PC-3 (cell line): ENCODE measurements at regions not wholly inside any gene's neighbourhood (a gene's known extent, or its start where the extent isn't known, plus 50 kb on each side); places are given as distances from the start of the nearest gene placed in this dataset.

Experiments used
- ATAC-seq: fragments of 200-7000 bp; cut with Tn5 transposase; 2 replicates; pipeline ENCODE4 v1.9.1; 2020; ENCODE audit warnings: mild to moderate bottlenecking, moderate library complexity
- BruUV-seq: library from RNA; stranded (reverse); fragments of 400-500 nt; replicated peaks from 2 replicates; lab custom pipeline; 2021; lab: Mats Ljungman, UMichigan
- CTCF ChIA-PET: fragments of 300-600 bp; sonication (Branson Sonifier 250); formaldehyde crosslinking; loops from one replicate; lab custom pipeline; 2022; ENCODE audit warnings: antibody characterized with exemption; lab: Charles Lee
- POLR2A ChIA-PET: fragments of 300-600 bp; sonication (Branson Sonifier 250); formaldehyde crosslinking; loops from one replicate; lab custom pipeline; 2022; ENCODE audit warnings: antibody characterized with exemption; ENCODE audit not compliant: unreplicated experiment; lab: Charles Lee
- DNase-seq: peaks from one replicate; pipeline ENCODE4 v3.0.0-alpha.2; 2015
- H2AFZ ChIP-seq: fragments of 300-600 bp; sonication (generic); 2 replicates; pipeline ENCODE4 v1.6.0; 2016; ENCODE audit warnings: antibody characterized with exemption, low read length
- H3F3A ChIP-seq: fragments of 300-600 bp; sonication (generic); one replicate; pipeline ENCODE4 v1.6.0; 2017; ENCODE audit warnings: antibody characterized with exemption, low read length, control low read depth, mild to moderate bottlenecking; ENCODE audit not compliant: unreplicated experiment
- H3K27ac ChIP-seq: fragments of 300-600 bp; sonication (generic); 2 replicates; pipeline ENCODE4 v1.5.1; 2016; ENCODE audit warnings: mild to moderate bottlenecking, low read length
- H3K27me3 ChIP-seq: fragments of 300-600 bp; sonication (generic); 2 replicates; pipeline ENCODE4 v1.6.1; 2016; ENCODE audit warnings: low read length, mixed read lengths
- H3K36me3 ChIP-seq: fragments of 300-600 bp; sonication (generic); 2 replicates; pipeline ENCODE4 v1.6.1; 2016; ENCODE audit warnings: low read depth, mixed run types, low read length, mixed read lengths
- H3K4me1 ChIP-seq: fragments of 300-600 bp; sonication (generic); 2 replicates; pipeline ENCODE4 v1.5.1; 2016; ENCODE audit warnings: low read length; ENCODE audit not compliant: insufficient read depth
- H3K4me2 ChIP-seq: fragments of 300-600 bp; sonication (generic); 2 replicates; pipeline ENCODE4 v1.6.0; 2016; ENCODE audit warnings: low read length
- H3K4me3 ChIP-seq: fragments of 300-600 bp; sonication (generic); 2 replicates; pipeline ENCODE4 v1.5.1; 2016; ENCODE audit warnings: mild to moderate bottlenecking, low read length, mixed read lengths
- H3K79me2 ChIP-seq: fragments of 300-600 bp; sonication (generic); 2 replicates; pipeline ENCODE4 v1.6.1; 2017; ENCODE audit warnings: low read length, mixed read lengths
- H3K9ac ChIP-seq: fragments of 300-600 bp; sonication (generic); 2 replicates; pipeline ENCODE4 v1.6.0; 2016; ENCODE audit warnings: mild to moderate bottlenecking, low read length
- H3K9me2 ChIP-seq: fragments of 300-600 bp; sonication (generic); replicated peaks from 2 replicates; pipeline ENCODE4 v1.6.1; 2016; ENCODE audit warnings: mixed run types, low read length, mixed read lengths
- H3K9me3 ChIP-seq: fragments of 300-600 bp; sonication (generic); 2 replicates; pipeline ENCODE4 v1.6.1; 2016; ENCODE audit warnings: low read length, mixed read lengths
- H4K20me1 ChIP-seq: fragments of 300-600 bp; sonication (generic); 2 replicates; pipeline ENCODE4 v1.6.1; 2016; ENCODE audit warnings: low read length, mixed read lengths
- EZH2 ChIP-seq: fragments of 300-600 bp; sonication (generic); IDR thresholded peaks from one replicate; pipeline ENCODE4 v1.6.1; 2017; ENCODE audit warnings: antibody characterized with exemption, mild to moderate bottlenecking, low read length; ENCODE audit not compliant: unreplicated experiment
- EZH2phosphoT487 ChIP-seq: fragments of 300-600 bp; sonication (generic); IDR thresholded peaks from 2 replicates; pipeline ENCODE4 v1.6.1; 2018; ENCODE audit warnings: mild to moderate bottlenecking, antibody characterized with exemption, low read length, borderline replicate concordance
- intact Hi-C: fragments of 100-400 bp; cut with micrococcal nuclease; formaldehyde crosslinking; loops from 2 replicates; pipeline ENCODE4 v1.9.0; 2023
- TF ChIP-seq, protein P1 (sequence below): fragments of 300-600 bp; sonication (generic); conservative IDR thresholded peaks from 2 replicates; pipeline ENCODE4 v1.5.1; 2017; ENCODE audit warnings: antibody characterized with exemption, low read depth, mild to moderate bottlenecking, low read length

DNA sequence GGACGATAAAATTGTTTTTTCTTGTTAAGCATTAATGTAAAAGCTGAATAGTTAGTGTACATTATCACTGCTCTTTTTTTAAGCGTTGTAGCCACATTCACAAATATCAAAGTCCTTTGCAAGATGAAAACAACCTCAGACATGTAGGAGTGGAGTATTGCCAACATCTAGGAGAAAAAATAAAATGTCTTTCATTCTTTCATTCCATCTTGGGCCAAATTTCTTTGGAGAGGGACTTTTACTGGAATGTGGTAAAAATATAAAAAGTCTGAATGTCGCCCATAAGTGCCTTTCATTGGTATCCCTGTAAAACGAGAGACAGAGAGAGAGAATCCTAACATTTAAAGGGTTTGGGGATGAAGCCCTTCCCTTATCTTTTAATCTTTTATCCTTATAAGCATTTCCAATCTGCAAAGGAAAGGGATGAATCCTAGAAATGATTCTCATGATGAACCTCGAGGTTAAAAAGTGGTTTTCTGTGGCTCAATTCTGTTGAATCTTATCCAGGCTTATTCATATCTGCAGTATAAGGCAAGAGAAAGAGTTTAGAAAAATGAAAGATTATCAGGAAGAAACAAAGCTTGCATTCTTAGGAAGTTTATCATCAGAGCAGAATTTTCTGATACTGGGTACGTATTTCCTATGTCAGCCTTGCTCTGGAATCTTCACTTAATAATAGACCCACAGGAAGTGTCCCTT, 1031.7 kb downstream of the MCTP2 start:
- Histone ChIP-seq H3K27me3 (no peaks in the 10 kb centered on the region), H3K79me2 (no peaks in the 10 kb centered on the region), H3K27ac (no peak overlapping the region), H3K9me3 (no peaks in the 10 kb centered on the region), H3K9ac (no peak overlapping the region), H3K36me3 (no peaks in the 10 kb centered on the region), H3F3A (no peaks in the 10 kb centered on the region), H3K9me2 (no peaks in the 10 kb centered on the region), H2AFZ (no peak overlapping the region), H4K20me1 (no peaks in the 10 kb centered on the region), H3K4me3 (no peak overlapping the region), H3K4me1 (peaks cover 18% of the 10 kb centered on the region), H3K4me2 (no peak overlapping the region)
- TF ChIP-seq, protein P1, sequence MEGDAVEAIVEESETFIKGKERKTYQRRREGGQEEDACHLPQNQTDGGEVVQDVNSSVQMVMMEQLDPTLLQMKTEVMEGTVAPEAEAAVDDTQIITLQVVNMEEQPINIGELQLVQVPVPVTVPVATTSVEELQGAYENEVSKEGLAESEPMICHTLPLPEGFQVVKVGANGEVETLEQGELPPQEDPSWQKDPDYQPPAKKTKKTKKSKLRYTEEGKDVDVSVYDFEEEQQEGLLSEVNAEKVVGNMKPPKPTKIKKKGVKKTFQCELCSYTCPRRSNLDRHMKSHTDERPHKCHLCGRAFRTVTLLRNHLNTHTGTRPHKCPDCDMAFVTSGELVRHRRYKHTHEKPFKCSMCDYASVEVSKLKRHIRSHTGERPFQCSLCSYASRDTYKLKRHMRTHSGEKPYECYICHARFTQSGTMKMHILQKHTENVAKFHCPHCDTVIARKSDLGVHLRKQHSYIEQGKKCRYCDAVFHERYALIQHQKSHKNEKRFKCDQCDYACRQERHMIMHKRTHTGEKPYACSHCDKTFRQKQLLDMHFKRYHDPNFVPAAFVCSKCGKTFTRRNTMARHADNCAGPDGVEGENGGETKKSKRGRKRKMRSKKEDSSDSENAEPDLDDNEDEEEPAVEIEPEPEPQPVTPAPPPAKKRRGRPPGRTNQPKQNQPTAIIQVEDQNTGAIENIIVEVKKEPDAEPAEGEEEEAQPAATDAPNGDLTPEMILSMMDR, result no peak
- TF ChIP-seq EZH2 (no peak), EZH2phosphoT487 (no peak)
- CTCF ChIA-PET, result no interaction called here
- ATAC-seq, result no peak
- intact Hi-C loops, result no loop called here
- POLR2A ChIA-PET, result no interaction called here
- BruUV-seq, result no TSS peak
- DNase-seq, result no peak

DNA sequence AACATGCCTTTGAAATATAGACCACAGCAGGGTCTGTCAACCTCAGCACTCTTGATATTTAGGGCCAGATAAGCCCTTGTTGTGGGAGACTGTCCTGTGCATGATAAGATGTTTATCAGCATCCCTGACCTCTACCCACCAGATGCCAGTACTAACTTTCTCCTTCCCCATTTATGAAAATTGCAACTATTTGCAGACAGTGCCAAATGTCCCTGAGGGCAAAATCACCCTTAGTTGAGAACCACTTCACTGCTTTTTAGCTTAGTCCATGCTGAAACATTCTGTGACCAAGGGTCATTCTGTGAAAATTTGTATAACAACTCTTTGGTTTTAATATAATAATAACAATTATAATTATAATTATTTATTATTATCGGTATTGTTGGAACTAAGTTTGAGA, 1032.4 kb downstream of the MCTP2 start:
- ChIA-PET POLR2A (no interaction called here), CTCF (interaction anchor here (0.6 kb wide), 1 partner anchor 1233 kb away, joined by 3 read pairs; no protein-coding TSS in a partner anchor)
- Histone ChIP-seq H2AFZ (no peak overlapping the region), H4K20me1 (no peaks in the 10 kb centered on the region), H3K9ac (no peak overlapping the region), H3F3A (no peaks in the 10 kb centered on the region), H3K27me3 (no peaks in the 10 kb centered on the region), H3K4me1 (peaks cover 18% of the 10 kb centered on the region), H3K9me2 (no peaks in the 10 kb centered on the region), H3K36me3 (no peaks in the 10 kb centered on the region), H3K4me3 (no peak overlapping the region), H3K9me3 (no peaks in the 10 kb centered on the region), H3K79me2 (no peaks in the 10 kb centered on the region), H3K4me2 (no peak overlapping the region), H3K27ac (no peak overlapping the region)
- BruUV-seq, result no TSS peak
- ATAC-seq (no peak), DNase-seq (no peak)
- no peak for TF ChIP-seq EZH2phosphoT487
- TF ChIP-seq EZH2, result no peak
- TF ChIP-seq, protein P1, result no peak
- intact Hi-C loops, result no loop called here

DNA sequence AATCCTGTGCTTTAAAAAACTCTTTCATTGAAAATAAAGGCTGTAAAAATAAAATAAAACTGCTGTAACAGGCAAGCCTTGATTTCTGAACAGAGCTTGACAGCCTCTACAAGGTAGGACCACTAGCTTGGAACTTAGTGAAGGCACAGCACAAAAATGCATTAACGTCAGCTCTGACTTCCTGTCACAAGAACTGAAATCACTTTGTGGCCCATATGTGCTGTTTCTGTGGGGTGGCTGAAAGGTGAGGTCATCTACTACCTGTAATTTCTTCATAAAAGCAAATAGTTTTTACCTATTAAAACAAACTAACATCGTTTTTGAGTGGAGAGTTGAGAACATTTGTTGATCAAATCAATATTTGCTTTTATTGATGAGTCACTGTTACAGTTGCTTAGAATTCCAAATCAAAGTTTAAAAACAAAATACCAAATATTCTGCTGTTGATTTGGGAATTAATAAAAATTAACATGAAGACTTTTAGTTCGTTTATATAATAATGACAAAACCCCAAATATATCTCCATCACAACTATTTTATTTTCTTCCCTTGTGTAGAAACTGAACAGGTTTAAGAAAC, 1034.1 kb downstream of the MCTP2 start:
- Histone ChIP-seq H3K4me2 (peak overlapping the region; percentile 4; the same call in 1 of the 2 replicates), H3K9me2 (no peaks in the 10 kb centered on the region), H3K4me1 (peaks cover 13% of the 10 kb centered on the region), H3K79me2 (no peaks in the 10 kb centered on the region), H4K20me1 (no peaks in the 10 kb centered on the region), H3K36me3 (no peaks in the 10 kb centered on the region), H3K27ac (peak overlapping the region; percentile 59), H3K9ac (peak overlapping the region; percentile 13; the same call in 1 of the 2 replicates), H3K27me3 (no peaks in the 10 kb centered on the region), H2AFZ (no peak overlapping the region), H3K9me3 (no peaks in the 10 kb centered on the region), H3K4me3 (no peak overlapping the region), H3F3A (no peaks in the 10 kb centered on the region)
- TF ChIP-seq, protein P1, result no peak
- TF ChIP-seq EZH2phosphoT487, result no peak
- TF ChIP-seq EZH2, result no peak
- ChIA-PET POLR2A (no interaction called here), CTCF (no interaction called here)
- DNase-seq, result peak; percentile 34
- BruUV-seq, result no TSS peak
- intact Hi-C loops, result no loop called here
- no peak for ATAC-seq
